ENCODE measurements at regions not wholly inside any gene's neighbourhood (a gene's known extent, or its start where the extent isn't known, plus 50 kb on each side); places are given as distances from the start of the nearest gene placed in this dataset.
"Not testable (repeated sequence)": the region's sequence is repeated elsewhere in the genome, so short reads cannot be mapped to it uniquely, and the experiment has no call there.

GRCh38 chr3:193968380-193968974 lies 167.5 kb upstream of the HES1 start (continued):
- TF ChIP-seq POLR2AphosphoS5 (IDR thresholded peaks at IDR 0.05; ENCODE audit: low read depth) (no peak), NANOG (IDR thresholded peaks at IDR 0.05; ENCODE audit: borderline replicate concordance) (no peak), JUNB (IDR thresholded peaks at IDR 0.05; ENCODE audit: unreplicated experiment) (no peak), CREB1 (CRISPR knock-in tag; IDR thresholded peaks at IDR 0.05; ENCODE audit: low read depth) (no peak), STAT1 (IDR thresholded peaks at IDR 0.05; ENCODE audit: unreplicated experiment) (no peak), EZH2phosphoT487 (IDR thresholded peaks at IDR 0.05; ENCODE audit: unreplicated experiment) (no peak), CTCF (conservative IDR thresholded peaks at IDR 0.05; ENCODE audit: low read depth in 2 of 2) (no peak)

- peaks cover 25% of the 10 kb centered on the region for H3K4me1 ChIP-seq (ENCODE audit: insufficient read depth)
These were observed 165.7 kb upstream of the HES1 start for GRCh38 chr3:193970131-193970772.

More at GRCh38 chr3:193970131-193970772, 165.7 kb upstream of the HES1 start:
- H3K27me3 ChIP-seq (ENCODE audit: insufficient read depth), result peaks cover 11% of the 10 kb centered on the region
- peaks cover 50% of the 10 kb centered on the region for H3K4me1 Mint-ChIP-seq
- not testable (repeated sequence) for H3K79me2 ChIP-seq (replicated peaks; ENCODE audit: insufficient read depth); H3K27me3 Mint-ChIP-seq (ENCODE audit: insufficient read depth, low read depth, poor library complexity); H3K4me3 ChIP-seq; H4K20me1 ChIP-seq (replicated peaks; ENCODE audit: insufficient read depth); H3K36me3 ChIP-seq (ENCODE audit: insufficient read depth); H3K9me3 Mint-ChIP-seq; H3K27ac Mint-ChIP-seq; H3K4me2 ChIP-seq; H2AFZ ChIP-seq; H3K27ac ChIP-seq (ENCODE audit: low read depth); H3K4me3 Mint-ChIP-seq; H3F3A ChIP-seq (replicated peaks; ENCODE audit: low read depth); H3K9me2 ChIP-seq (ENCODE audit: insufficient read depth); H3K36me3 Mint-ChIP-seq (ENCODE audit: low read depth)
- DNase-seq (ENCODE audit: low spot score) (peak; percentile 89), ATAC-seq (peak; percentile 76)
- TF ChIP-seq CTCF (conservative IDR thresholded peaks at IDR 0.05; ENCODE audit: low read depth in 2 of 2), result peak; percentile 68 to 70
